Transverse colon (tissue), 4 donors: ENCODE measurements at regions not wholly inside any gene's neighbourhood (a gene's known extent, or its start where the extent isn't known, plus 50 kb on each side); places are given as distances from the start of the nearest gene placed in this dataset.

Experiments
- DNase-seq: peaks from one replicate; pipeline ENCODE4 v3.0.0-alpha.2; 2019
- H3K27ac ChIP-seq, 4 donors: fragments of 200-600 bp; sonication (generic); 2 replicates each; pipeline ENCODE4 v1.5.1; 2016 to 2018; ENCODE audit warnings: inconsistent platforms in 4 of 4
- H3K27me3 ChIP-seq: fragments of 200-600 bp; sonication (generic); 2 replicates; pipeline ENCODE4 v1.5.1; 2017; ENCODE audit warnings: inconsistent platforms
- H3K36me3 ChIP-seq, 4 donors: fragments of 200-600 bp; sonication (generic); 2 replicates each; pipeline ENCODE4 v1.5.1; 2017 to 2019; ENCODE audit warnings: inconsistent platforms in 4 of 4
- H3K4me1 ChIP-seq, 4 donors: fragments of 200-600 bp; sonication (generic); 2 replicates each; pipeline ENCODE4 v1.5.1; 2017 to 2020; ENCODE audit warnings: inconsistent platforms in 4 of 4
- H3K4me3 ChIP-seq, 4 donors: fragments of 200-600 bp; sonication (generic); 1 replicate in 1 of 4; 2 replicates in 3 of 4; pipeline versions ENCODE4 v1.5.1 to v1.6.1; 2017 to 2019; ENCODE audit warnings: inconsistent platforms in 4 of 4
- H3K9me3 ChIP-seq, 2 donors: fragments of 200-600 bp; sonication (generic); 2 replicates each; pipeline ENCODE4 v1.5.1; 2017 to 2019; ENCODE audit warnings: inconsistent platforms in 2 of 2
- CTCF ChIP-seq, 5 experiments: fragments of 200-600 bp in 3 of 5; fragments of 450-650 bp in 2 of 5; sonication (generic) in 3 of 5; IDR thresholded peaks; 1 replicate in 2 of 5; 2 replicates in 3 of 5; pipeline ENCODE4 v1.5.1; 2016 to 2017; ENCODE audit warnings: antibody characterized with exemption in 5 of 5, inconsistent platforms in 3 of 5, mild to moderate bottlenecking in 2 of 5, moderate library complexity in 1 of 5
- EP300 ChIP-seq: sonication (generic); formaldehyde crosslinking; IDR thresholded peaks from one replicate; pipeline ENCODE4 v1.6.1; 2017; ENCODE audit warnings: antibody characterized with exemption, low read depth
- POLR2A ChIP-seq: fragments of 450-650 bp; IDR thresholded peaks from one replicate; pipeline ENCODE4 v1.6.1; 2016; ENCODE audit warnings: antibody characterized with exemption, mild to moderate bottlenecking, moderate library complexity
- POLR2AphosphoS5 ChIP-seq, 3 donors: sonication (generic); formaldehyde crosslinking; IDR thresholded peaks; one replicate each; pipeline ENCODE4 v1.6.1; 2016; ENCODE audit warnings: antibody characterized with exemption in 3 of 3
- WGBS, 2 donors: methylation state at CpG; one replicate each; pipeline ENCODE4 v1.1.5; 2018; ENCODE audit warnings: low coverage in 1 of 2; 5-methylcytosine and 5-hydroxymethylcytosine counted together
- in situ Hi-C, 4 donors: fragments of 200-750 bp; cut with MboI; loops; one replicate each; pipeline versions ENCODE4 v1.15.0 to v1.15.1; 2017; ENCODE audit warnings: low sequenced_read_pairs in 3 of 4, low pct_ligation_motif_present in 1 of 4, low pct_unique_long_range_greater_than_20kb in 1 of 4
- intact Hi-C: fragments of 100-400 bp; cut with DNase I; formaldehyde crosslinking; loops from one replicate; pipeline ENCODE4 v1.15.1; 2023; ENCODE audit warnings: low total_unique reads

GRCh38 chr14:97490521-97491070 is 693.4 kb downstream of the VRK1 start:
- no peak overlapping the region for H3K4me3 ChIP-seq
- no peaks in the 10 kb centered on the region for H3K4me1 ChIP-seq
- no peaks in the 10 kb centered on the region for H3K9me3 ChIP-seq
- H3K36me3 ChIP-seq = no peaks in the 10 kb centered on the region
- in situ Hi-C loops (no loop called here), intact Hi-C loops (no loop called here)
- DNase-seq = no peak
- TF ChIP-seq POLR2AphosphoS5 (IDR thresholded peaks at IDR 0.05) (no peak), EP300 (no peak), POLR2A (no peak), CTCF (IDR thresholded peaks at IDR 0.05) (no peak)
- no peaks in the 10 kb centered on the region for H3K27me3 ChIP-seq
- H3K27ac ChIP-seq = no peak overlapping the region
- WGBS, 2 donors = 86 to 88% methylated on average over 7 to 10 of the region's 10 CpGs

- in situ Hi-C loops = no loop called here
These were observed 694.5 kb downstream of the VRK1 start for GRCh38 chr14:97491697-97492096.

GRCh38 chr14:97499790-97500481 is 702.8 kb downstream of the VRK1 start:
- H3K36me3 ChIP-seq = no peaks in the 10 kb centered on the region
- no peak for TF ChIP-seq POLR2A
- TF ChIP-seq EP300 = no peak
- TF ChIP-seq CTCF (IDR thresholded peaks at IDR 0.05) = no peak
- TF ChIP-seq POLR2AphosphoS5 (IDR thresholded peaks at IDR 0.05) = no peak
- intact Hi-C loops (no loop called here), in situ Hi-C loops (no loop called here)
- H3K27ac ChIP-seq = no peak overlapping the region
- WGBS, 2 donors = 61 to 100% methylated on average over 2 to 6 of the region's 6 CpGs
- H3K4me3 ChIP-seq = no peak overlapping the region
- H3K4me1 ChIP-seq = no peaks in the 10 kb centered on the region
- H3K9me3 ChIP-seq = no peaks in the 10 kb centered on the region
- no peak for DNase-seq
- no peaks in the 10 kb centered on the region for H3K27me3 ChIP-seq

More at GRCh38 chr14:97491697-97492096, 694.5 kb downstream of the VRK1 start:
- no peaks in the 10 kb centered on the region for H3K4me1 ChIP-seq
- TF ChIP-seq POLR2AphosphoS5 (IDR thresholded peaks at IDR 0.05) (no peak), POLR2A (no peak), EP300 (no peak), CTCF (IDR thresholded peaks at IDR 0.05) (no peak)
- DNase-seq = no peak
- H3K27me3 ChIP-seq = no peaks in the 10 kb centered on the region
- H3K36me3 ChIP-seq = no peaks in the 10 kb centered on the region
- 60 to 67% methylated on average over 4 to 5 of the region's 5 CpGs for WGBS, 2 donors
- H3K4me3 ChIP-seq = no peak overlapping the region
- H3K9me3 ChIP-seq = no peaks in the 10 kb centered on the region
- no peak overlapping the region for H3K27ac ChIP-seq
- intact Hi-C loops = no loop called here

- 32 to 60% methylated on average over 1 to 2 of the region's 2 CpGs for WGBS, 2 donors
- DNase-seq = no peak
- in situ Hi-C loops = no loop called here
- H3K4me1 ChIP-seq = no peaks in the 10 kb centered on the region
- H3K27ac ChIP-seq = no peak overlapping the region
- H3K27me3 ChIP-seq = no peaks in the 10 kb centered on the region
- no peak overlapping the region for H3K4me3 ChIP-seq
- H3K36me3 ChIP-seq = no peaks in the 10 kb centered on the region
- intact Hi-C loops = no loop called here
- TF ChIP-seq POLR2A (no peak), POLR2AphosphoS5 (IDR thresholded peaks at IDR 0.05) (no peak), EP300 (no peak), CTCF (IDR thresholded peaks at IDR 0.05) (no peak)
- H3K9me3 ChIP-seq = no peaks in the 10 kb centered on the region
These were observed 709.4 kb downstream of the VRK1 start for GRCh38 chr14:97506626-97507025.
